Islet precursor cell (in vitro differentiated cells): ENCODE measurements at regions not wholly inside any gene's neighbourhood (a gene's known extent, or its start where the extent isn't known, plus 50 kb on each side); places are given as distances from the start of the nearest gene placed in this dataset.
"Not testable (repeated sequence)": the region's sequence is repeated elsewhere in the genome, so short reads cannot be mapped to it uniquely, and the experiment has no call there.

ENCODE experiments used
- DNase-seq: peaks from one replicate; pipeline ENCODE4 v3.0.0-alpha.2; 2018

- no peak for DNase-seq
Measured at GRCh38 chr6:72534236-72534635, 87.6 kb upstream of the KCNQ5 start.

GRCh38 chr6:72535124-72535523, 86.7 kb upstream of the KCNQ5 start:
- DNase-seq = peak; percentile 53

- no peak for DNase-seq
Measured at GRCh38 chr6:72547020-72547419, 74.8 kb upstream of the KCNQ5 start.

GRCh38 chr6:72551470-72551869, 70.4 kb upstream of the KCNQ5 start:
- no peak for DNase-seq

- DNase-seq = no peak
Measured at GRCh38 chr6:72552938-72553337, 68.9 kb upstream of the KCNQ5 start.

GRCh38 chr6:72553531-72554511, 68.0 kb upstream of the KCNQ5 start:
- DNase-seq = no peak

GRCh38 chr6:72554761-72555221, 67.1 kb upstream of the KCNQ5 start:
- peak; percentile 22 for DNase-seq

- DNase-seq = no peak
Measured at GRCh38 chr6:72559067-72559466, 62.8 kb upstream of the KCNQ5 start.

- no peak for DNase-seq
Measured at GRCh38 chr6:72559555-72559954, 62.3 kb upstream of the KCNQ5 start.

GRCh38 chr6:72560721-72561593, 60.9 kb upstream of the KCNQ5 start:
- no peak for DNase-seq

- DNase-seq = no peak
Measured at GRCh38 chr6:72561629-72562028, 60.2 kb upstream of the KCNQ5 start.

GRCh38 chr6:72564231-72564630, 57.6 kb upstream of the KCNQ5 start:
- DNase-seq = no peak

GRCh38 chr6:72571993-72572392, 49.9 kb upstream of the KCNQ5 start:
- DNase-seq = not testable (repeated sequence)
